K562 (cell line): ENCODE measurements at regions not wholly inside any gene's neighbourhood (a gene's known extent, or its start where the extent isn't known, plus 50 kb on each side); places are given as distances from the start of the nearest gene placed in this dataset.

ENCODE experiments used
- CBFA2T3 ChIP-seq: fragments of 450-650 bp; IDR thresholded peaks from 2 replicates; pipeline ENCODE4 v1.6.1; 2017
- CEBPG ChIP-seq, 3 experiments: fragments of 200-800 bp in 1 of 3; sonication (Bioruptor generic) in 1 of 3; sonication (generic) in 1 of 3; formaldehyde crosslinking in 1 of 3; IDR thresholded peaks in 2 of 3; conservative IDR thresholded peaks in 1 of 3; 2 replicates each; pipeline versions ENCODE4 v1.6.1 to v1.8.0; 2016 to 2022; ENCODE audit warnings: missing compliant biosample characterization in 2 of 3, missing genetic modification characterization in 2 of 3, mild to moderate bottlenecking in 1 of 3, missing genetic modification reagents in 1 of 3
- CTBP1 ChIP-seq: fragments of 450-650 bp; IDR thresholded peaks from 2 replicates; pipeline ENCODE4 v1.6.1; 2016; ENCODE audit warnings: borderline replicate concordance
- FOXA3 ChIP-seq, 2 experiments: fragments of 450-650 bp in 1 of 2; sonication (generic) in 1 of 2; formaldehyde crosslinking; IDR thresholded peaks in 1 of 2; conservative IDR thresholded peaks in 1 of 2; 2 replicates each; pipeline versions ENCODE4 v1.4.0 to v1.8.0; 2020 to 2022; ENCODE audit warnings: mild to moderate bottlenecking in 2 of 2, missing genetic modification reagents in 1 of 2
- HDAC6 ChIP-seq: IDR thresholded peaks from 2 replicates; pipeline ENCODE4 v1.6.1; 2012; ENCODE audit warnings: low read depth, mild to moderate bottlenecking, control low read depth, inconsistent platforms, low read length, moderate library complexity
- HMG20B ChIP-seq: fragments of 250-450 bp; sonication (Bioruptor Pico); IDR thresholded peaks from 2 replicates; pipeline ENCODE4 v1.5.0; 2021; ENCODE audit warnings: mild to moderate bottlenecking
- HOMEZ ChIP-seq: fragments of 250-450 bp; sonication (Bioruptor Pico); IDR thresholded peaks from 2 replicates; pipeline ENCODE4 v1.4.0; 2020; ENCODE audit warnings: mild to moderate bottlenecking, moderate library complexity
- ILK ChIP-seq: fragments of 450-650 bp; IDR thresholded peaks from 2 replicates; pipeline ENCODE4 v1.6.1; 2016; ENCODE audit warnings: missing genetic modification characterization, low read depth, mild to moderate bottlenecking, missing compliant biosample characterization, moderate library complexity, borderline replicate concordance
- KDM5B ChIP-seq: fragments of 200-600 bp; sonication (generic); IDR thresholded peaks from 2 replicates; pipeline ENCODE4 v1.6.1; 2012; ENCODE audit warnings: low read depth, mild to moderate bottlenecking, moderate library complexity, low read length, control low read depth, inconsistent platforms; ENCODE audit not compliant: insufficient replicate concordance
- MCM3 ChIP-seq: fragments of 450-650 bp; IDR thresholded peaks from 2 replicates; pipeline ENCODE4 v1.6.1; 2016
- MITF ChIP-seq: IDR thresholded peaks from 2 replicates; pipeline ENCODE4 v1.6.1; 2014; ENCODE audit warnings: antibody characterized with exemption
- NFYB ChIP-seq: IDR thresholded peaks from 2 replicates; pipeline ENCODE4 v1.6.1; 2011; ENCODE audit warnings: mild to moderate bottlenecking, moderate library complexity; ENCODE audit not compliant: insufficient read length; ENCODE audit errors: extremely low read depth
- NONO ChIP-seq, 2 experiments: fragments of 200-400 bp in 1 of 2; fragments of 450-650 bp in 1 of 2; formaldehyde crosslinking in 1 of 2; IDR thresholded peaks; 2 replicates each; pipeline ENCODE4 v1.6.1; 2017; ENCODE audit warnings: low read depth in 2 of 2, mild to moderate bottlenecking in 2 of 2, moderate library complexity in 2 of 2, low read length in 1 of 2
- PTRF ChIP-seq: fragments of 450-650 bp; IDR thresholded peaks from 2 replicates; pipeline ENCODE4 v1.6.1; 2016; ENCODE audit warnings: mild to moderate bottlenecking, missing genetic modification characterization, missing compliant biosample characterization
- SOX6 ChIP-seq: fragments of 450-650 bp; IDR thresholded peaks from 2 replicates; pipeline ENCODE4 v1.6.1; 2014; ENCODE audit warnings: mild to moderate bottlenecking
- TBL1XR1 ChIP-seq, 2 experiments: IDR thresholded peaks; 2 replicates each; pipeline ENCODE4 v1.6.1; 2012; ENCODE audit warnings: improper control_type of control experiment in 2 of 2, low read length in 2 of 2, mild to moderate bottlenecking in 1 of 2
- ZBTB17 ChIP-seq: fragments of 450-650 bp; formaldehyde crosslinking; IDR thresholded peaks from 2 replicates; pipeline ENCODE4 v1.4.0; 2020; ENCODE audit warnings: mild to moderate bottlenecking

GRCh38 chrX:65811558-65812228, 144.2 kb downstream of the MSN start (continued):
- TF ChIP-seq PTRF (tag) (no peak), MCM3 (no peak), CTBP1 (peak; percentile 19; the same call in 1 of the 2 replicates), KDM5B (no peak), ILK (no peak), NONO (IDR thresholded peaks at IDR 0.05; ENCODE audit: low read depth in 2 of 2, low read length in 1 of 2) (no peak), HDAC6 (no peak), ZBTB17 (CRISPR knock-in tag) (no peak), NFYB (no peak), HOMEZ (CRISPR knock-in tag) (no peak), MITF (no peak), SOX6 (no peak), CEBPG (CRISPR knock-in tag; IDR thresholded peaks at IDR 0.05) (no peak), CEBPG (tag; conservative IDR thresholded peaks at IDR 0.05 in 1 of 2, IDR thresholded peaks at IDR 0.05 in 1 of 2) (no peak), TBL1XR1 (IDR thresholded peaks at IDR 0.05; ENCODE audit: low read length in 2 of 2) (peak in 1 of 2 experiments; percentile 29; a peak in 1 of 4 replicates), CBFA2T3 (peak; percentile 80), FOXA3 (CRISPR knock-in tag; conservative IDR thresholded peaks at IDR 0.05 in 1 of 2, IDR thresholded peaks at IDR 0.05 in 1 of 2) (no peak), HMG20B (CRISPR knock-in tag) (no peak)
